ENCODE measurements at regions not wholly inside any gene's neighbourhood (a gene's known extent, or its start where the extent isn't known, plus 50 kb on each side); places are given as distances from the start of the nearest gene placed in this dataset.

DNA sequence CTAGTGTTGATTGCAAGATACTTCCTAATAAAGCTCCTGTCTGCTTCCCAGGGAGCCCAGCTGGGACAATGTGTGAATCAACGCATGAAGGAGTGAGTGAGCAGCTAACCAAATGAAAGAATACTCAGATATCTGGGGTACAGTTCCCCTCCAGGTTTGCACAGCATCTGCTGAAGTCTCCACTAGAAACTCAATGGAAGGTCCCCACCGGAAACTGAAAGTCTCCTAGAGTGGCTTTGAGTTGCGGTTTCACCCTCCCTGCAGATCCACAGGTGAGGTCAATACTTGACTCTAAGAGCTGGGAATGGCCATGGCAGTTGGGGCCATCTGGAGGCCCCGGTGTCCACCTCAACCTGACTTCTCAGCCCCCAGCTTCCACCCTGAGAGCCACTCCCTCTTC, 198.2 kb upstream of the MSX2 start:
- TF ChIP-seq POLR2A (IDR thresholded peaks at IDR 0.05; ENCODE audit: low read depth, low read length): no peak
- TF ChIP-seq TAF1 (IDR thresholded peaks at IDR 0.05; ENCODE audit: borderline replicate concordance, low read depth, low read length): no peak

Data from GM12892 (cell line).